ENCODE measurements at regions not wholly inside any gene's neighbourhood (a gene's known extent, or its start where the extent isn't known, plus 50 kb on each side); places are given as distances from the start of the nearest gene placed in this dataset.
A peak's percentile ranks its signal among the peaks of the same experiment; 100 is the strongest.

DNA sequence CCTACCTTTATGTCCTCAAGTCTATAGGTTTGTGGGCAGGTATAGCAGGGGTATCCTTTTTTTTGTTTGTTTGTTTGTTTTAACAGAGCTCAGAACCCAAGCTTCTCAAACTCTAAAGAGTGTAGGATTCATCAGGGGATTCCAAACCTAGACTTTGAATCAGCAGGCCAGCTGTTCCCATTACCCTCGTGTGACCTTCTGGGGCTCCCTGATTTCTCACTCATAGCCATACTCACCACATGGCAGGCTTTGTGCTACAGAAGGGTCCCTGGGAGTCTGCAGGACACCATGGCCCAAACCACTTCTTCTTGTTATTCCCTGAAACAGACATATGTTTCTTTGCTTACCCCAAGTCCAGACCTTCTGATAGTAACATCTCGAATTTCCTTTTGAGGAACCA is 350.8 kb upstream of the TSHZ2 start:
- DNase-seq, result no peak

DNA sequence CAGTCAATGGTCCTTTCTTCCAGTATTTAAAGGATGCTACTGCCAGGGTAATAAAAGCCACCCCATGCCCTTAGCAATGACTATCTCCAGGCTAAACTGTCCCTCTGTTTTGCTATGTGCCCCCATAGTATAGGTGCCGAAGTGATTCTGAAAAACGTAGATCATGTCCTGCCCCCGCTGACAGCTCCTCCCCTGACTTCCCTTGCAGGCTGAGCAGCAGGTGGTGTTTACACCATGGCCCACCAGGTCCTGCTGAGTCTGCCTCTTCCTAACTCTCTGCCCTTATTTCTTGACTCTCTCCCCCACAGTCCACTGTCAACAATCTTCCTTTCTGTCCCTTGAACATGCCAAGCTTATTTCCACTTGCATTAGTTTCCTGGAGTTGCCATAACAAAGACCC is 352.5 kb upstream of the TSHZ2 start:
- no peak for DNase-seq

DNA sequence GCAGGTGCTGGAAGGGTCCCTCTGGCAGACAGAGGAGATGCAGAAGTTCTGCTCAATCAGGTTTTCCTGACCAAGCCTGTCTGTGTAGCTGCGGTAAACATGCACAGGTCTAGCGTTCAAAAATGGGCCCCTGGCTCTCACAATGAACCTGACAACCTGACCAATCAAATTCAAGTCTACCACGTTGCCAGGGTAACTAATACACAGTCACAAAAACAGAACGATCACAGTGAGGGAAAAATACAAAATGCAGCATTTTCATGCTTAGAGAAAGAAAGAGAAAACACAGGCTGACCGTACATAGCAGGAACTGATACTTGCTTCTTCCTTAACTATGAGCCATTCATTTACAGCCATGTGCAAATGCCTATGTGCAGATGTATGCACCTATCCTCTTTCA is 353.1 kb upstream of the TSHZ2 start:
- no peak for DNase-seq

DNA sequence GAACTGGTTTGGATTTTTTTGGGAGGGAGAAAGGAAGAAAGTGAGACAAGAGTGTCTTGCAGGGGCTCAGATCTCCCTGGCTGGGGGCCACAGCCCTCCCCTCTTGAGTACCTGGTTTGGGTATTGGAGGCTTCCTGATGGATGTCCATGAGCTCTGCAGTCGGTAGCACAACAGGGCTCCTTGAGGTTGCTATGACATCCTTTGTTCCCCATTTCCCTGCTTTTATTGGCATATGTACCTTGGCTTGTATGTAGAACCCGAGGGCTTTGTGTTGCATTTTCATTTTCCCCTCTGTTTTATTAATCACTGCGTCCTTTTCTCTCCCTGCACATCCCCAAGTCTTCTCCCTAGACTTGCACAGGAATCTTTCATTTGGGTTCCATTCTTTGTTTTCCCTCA is 355.5 kb upstream of the TSHZ2 start:
- DNase-seq, result no peak

DNA sequence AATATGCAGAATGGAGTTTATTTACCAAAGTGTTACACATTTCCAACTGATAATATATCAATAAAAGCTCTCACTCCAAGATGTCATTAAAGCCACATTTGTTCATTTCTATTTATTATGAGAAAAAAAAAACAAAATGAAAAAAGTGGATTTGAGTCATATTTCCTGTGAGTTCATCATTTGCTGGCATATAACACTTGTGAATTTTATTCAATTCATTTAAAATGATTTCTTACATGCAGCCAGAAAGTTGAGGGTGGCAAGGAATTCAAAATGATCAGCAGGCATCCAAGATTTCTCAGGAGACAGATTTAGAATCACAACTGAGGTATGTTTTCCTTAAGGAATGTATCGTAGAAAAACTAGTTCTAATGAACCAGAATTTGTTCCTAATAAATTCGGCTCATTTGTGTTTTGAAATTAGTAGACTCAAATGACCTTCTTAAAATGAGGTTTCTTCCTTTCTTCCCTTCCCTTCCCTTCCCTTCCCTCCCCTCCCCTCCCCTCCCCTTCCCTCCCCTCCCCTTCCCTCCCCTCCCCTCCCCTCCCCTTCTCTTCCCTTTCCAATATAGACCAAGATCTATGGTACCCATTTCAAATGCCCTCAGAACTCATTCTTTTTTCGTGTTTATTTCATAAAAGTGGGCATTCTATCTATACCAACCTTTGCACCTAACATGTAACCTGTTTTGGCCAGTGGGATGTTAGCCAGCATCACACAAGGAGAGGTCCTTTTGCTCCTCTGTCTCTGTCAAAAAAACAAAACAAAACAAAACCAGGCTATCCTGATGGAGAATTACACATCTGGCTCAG is 357.9 kb upstream of the TSHZ2 start:
- DNase-seq, result no peak

DNA sequence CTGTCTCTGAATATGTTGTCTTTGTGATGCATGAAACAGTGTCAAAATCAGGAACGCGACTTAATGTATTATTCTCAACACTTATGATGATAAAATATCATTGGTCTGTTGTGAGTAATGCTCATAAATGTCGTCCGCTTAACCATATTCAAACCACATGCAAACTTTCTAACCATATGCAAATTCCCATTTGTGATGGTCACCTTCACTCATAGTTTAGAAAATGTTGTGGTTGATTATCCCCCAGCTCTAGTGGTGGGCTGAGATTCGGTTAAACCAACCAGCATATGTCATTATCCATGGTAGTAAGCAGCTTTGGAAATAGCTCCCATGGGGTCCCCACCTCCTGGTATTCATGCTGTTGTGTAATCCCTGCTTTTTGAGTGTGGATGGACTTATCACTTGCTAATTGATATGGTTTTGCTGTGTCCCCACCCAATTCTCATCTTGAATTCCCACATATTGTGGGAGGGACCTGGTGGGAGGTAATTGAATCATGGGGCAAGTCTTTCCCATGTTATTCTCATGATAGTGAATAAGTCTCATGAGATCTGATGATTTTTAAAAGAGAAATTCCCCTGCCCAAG is 360.0 kb upstream of the TSHZ2 start:
- no peak for DNase-seq

DNA sequence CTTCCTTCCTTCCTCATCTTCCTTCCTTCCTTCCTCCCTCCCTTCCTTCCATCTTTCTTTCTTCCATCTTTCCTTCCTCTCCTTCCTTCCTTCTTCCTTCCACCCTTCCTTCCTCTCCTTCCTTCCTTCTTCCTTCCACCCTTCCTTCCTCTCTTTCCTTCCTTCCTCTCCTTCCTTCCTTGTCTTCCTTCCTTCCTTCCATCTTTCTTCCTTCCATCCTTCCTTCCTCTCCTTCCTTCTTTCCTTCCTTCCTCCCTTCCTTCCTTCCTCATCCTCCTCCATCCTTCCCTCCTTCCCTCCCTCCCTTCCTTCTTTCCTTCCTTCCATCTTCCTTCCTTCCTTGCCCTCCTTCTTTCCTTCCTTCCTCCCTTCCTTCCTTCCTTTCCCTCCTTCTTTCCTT is 361.4 kb upstream of the TSHZ2 start:
- DNase-seq, result no peak

DNA sequence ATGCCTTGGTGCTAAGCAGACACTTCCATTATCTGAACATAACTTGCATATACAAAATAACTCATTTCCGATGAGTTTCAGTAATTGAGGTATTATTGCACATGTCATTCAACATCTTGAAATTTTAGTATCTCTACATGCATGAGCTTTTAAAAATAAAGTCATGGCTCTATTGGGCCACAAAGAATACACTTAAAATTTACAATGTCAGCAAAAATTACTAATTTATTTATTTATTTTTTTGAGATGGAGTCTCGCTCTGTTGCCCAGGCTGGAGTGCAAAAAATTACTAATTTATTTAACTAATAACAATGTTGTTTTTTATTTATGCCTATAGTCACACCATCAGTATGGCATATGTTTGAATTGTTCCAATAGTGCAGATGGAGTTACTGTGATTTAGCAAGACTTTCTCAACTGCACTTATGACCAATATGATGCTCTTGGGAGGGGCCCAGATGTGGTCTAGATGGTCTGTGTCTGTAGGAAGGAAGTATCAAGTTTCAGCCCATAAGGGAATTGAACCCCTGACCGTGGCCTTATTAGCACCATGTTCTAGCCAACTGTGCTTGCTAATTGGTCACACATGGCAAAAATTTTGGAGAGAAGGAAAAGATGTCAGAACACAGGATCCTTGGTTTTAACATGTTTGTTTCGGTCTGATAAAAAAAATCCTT is 370.7 kb upstream of the TSHZ2 start:
- peak; percentile 20 for DNase-seq

DNA sequence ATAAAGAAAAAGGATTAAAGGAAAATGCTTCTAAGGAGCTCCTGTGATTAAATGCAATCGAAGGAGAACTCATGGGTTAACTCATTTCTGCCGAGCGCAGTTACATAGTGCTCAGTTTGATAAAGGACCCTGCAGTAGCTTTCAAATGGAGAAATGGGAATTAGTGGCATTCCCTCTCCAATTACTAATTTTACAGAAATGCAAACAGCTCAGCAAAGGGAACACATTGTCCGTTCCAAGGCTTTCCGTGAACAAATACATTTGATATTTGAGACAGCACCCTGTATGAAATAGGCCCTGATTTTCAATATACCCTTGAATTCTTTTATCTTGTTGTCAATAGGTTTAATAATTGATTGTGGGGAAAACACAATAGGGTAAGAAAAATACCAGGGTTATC is 375.9 kb upstream of the TSHZ2 start:
- no peak for DNase-seq

DNA sequence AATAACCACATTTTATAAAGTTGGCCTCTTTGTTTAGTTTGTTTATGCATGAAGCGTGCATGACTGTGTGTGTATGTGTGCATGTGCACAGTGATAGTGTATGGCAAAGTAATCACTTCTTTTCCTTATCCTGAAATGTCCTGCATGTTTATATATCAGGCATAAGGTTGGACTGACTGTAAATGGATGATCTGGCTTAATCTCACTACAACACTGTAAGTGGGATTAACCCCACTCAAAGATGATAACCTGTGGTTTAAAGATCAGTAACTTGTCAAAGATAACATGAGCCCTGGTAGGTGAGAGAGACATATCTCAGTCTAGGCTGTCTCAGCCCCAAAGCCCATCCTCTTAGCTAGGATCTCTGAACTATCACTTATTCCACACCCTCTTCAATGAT is 376.6 kb upstream of the TSHZ2 start:
- no peak for DNase-seq

DNA sequence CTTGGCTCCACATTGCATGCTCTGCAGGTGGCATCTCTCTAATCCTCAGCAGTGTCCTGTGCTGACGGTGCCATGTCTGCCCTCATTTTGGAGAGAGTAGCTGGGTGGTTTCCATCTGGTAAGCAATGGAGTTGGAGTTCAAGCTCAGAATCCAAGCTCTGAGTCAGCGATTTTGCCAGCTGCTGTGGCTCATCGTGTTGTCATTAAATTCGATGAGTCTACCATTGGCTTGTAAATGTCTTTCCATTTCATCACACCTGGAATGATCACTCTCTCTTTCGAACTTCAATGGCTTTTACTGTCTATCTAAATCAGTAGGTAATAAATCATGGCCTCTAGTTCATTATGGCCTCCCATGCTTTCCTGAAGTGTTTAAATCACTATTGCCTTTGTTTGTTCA is 378.5 kb upstream of the TSHZ2 start:
- no peak for DNase-seq

DNA sequence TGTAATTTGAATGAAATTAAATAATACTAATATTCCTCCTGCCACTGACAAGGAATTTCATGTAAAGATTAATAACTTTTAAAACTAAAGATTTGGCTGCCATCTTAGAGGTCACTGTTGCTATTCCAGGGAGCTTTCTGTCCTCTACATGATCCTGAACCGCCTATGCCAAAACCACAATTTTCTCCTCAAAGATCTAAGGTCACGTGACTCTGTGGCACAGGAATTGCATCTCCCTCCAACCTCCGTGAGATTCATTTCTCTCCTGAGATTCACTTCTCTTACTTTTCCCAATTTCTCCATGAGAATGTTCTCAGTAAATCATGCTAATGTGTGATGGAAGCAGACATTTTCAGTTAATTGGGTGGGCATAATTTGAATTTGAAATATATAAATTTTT is 379.6 kb upstream of the TSHZ2 start:
- no peak for DNase-seq

DNA sequence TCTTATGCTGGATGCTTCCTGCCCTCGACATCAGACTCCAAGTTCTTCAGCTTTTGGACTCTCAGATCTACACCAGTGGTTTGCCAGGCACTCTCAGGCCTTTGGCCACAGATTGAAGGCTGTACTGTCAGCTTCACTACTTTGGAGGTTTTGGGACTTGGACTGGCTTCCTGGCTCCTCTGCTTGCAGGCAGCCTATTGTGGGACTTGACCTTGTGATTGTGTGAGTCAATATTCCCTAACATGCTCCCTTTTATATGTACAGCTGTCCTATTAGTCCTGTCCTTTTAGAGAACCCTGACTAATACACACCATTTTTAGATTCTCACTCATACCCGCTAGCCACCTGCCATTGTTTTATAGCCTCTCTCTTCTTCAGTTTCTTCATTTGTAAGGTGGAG is 382.1 kb upstream of the TSHZ2 start:
- no peak for DNase-seq

DNA sequence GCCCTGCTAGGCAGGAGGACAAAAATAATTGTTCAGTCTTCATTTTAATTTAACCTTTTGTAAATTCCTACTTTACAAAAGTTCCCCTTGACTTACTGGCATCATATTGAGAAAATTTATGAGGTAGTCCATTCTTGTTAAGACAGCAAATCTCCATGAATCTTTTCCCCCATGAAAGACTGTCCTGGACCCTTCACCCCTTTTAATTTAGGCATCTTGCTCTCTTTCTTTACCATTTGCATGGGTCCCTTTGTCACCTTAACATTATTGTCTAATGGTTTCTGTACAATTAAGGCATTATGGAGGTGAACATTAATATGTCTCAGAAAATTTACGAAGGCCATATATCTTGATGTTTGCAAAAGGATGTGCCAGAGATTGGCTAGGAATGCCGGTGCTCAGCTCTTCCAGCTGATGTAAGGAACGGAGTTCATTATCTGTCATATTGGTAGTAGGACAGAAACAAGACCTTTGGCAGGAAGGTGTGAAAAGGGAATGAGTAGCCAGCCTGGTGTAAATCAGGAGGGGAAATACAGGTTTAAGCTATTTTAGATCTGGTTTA is 382.8 kb upstream of the TSHZ2 start:
- DNase-seq, result no peak

DNA sequence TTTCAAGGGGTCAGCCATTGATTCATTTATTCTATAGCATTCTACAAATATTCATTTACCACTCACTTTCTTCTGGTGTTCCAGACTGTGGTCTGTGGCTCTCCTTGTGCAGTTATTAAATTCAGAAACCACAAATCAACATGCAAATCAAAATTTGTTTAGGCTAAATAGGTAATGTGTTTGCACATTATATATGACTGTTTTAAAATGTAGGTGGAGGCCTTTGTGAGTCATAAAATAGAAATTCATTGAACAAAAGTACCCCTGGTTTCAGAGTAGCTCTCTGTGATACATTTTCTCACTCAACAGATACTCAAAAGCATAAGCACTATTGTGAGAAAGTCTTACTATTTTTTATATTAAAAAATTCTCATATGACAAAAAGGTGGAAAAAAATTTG is 385.5 kb upstream of the TSHZ2 start:
- no peak for DNase-seq

DNA sequence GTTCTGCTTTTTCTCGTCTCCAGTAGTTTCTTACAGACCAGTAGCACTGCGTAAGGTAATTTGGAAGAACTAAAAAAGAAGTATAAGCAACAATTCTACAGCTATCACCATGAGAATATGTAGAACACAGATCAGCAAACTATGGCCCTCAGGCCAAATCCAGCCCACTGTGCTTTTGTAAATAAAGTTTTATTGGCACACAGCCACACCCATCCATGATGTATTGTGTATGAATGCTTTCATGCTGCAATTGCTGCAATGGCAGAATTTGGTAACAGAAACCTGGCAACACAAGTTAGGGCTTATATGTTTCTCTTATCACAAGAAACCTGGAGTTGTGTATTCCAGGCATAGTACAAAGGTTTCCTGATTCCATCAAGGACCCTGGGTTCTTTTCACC is 386.8 kb upstream of the TSHZ2 start:
- no peak for DNase-seq

DNA sequence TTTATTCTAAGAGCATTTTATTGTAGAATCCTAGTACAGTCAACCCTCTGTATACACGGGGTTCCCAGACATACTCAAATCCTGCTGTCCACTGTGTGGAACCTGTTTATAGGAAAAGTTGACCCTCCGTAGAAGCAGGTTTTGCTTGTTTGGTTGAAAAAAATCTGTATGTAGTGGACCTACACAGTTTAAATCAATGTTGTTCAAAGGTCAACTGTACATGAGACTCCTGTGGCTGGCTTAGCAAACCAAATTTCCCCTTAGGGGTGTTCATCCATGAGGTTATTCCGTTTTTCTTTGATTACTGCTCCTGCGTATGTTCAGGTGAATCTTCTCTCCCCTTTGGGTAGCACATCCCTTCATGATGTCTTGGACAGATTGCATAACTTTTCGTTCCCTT is 387.0 kb upstream of the ZFP64 start:
- no peak for DNase-seq

DNA sequence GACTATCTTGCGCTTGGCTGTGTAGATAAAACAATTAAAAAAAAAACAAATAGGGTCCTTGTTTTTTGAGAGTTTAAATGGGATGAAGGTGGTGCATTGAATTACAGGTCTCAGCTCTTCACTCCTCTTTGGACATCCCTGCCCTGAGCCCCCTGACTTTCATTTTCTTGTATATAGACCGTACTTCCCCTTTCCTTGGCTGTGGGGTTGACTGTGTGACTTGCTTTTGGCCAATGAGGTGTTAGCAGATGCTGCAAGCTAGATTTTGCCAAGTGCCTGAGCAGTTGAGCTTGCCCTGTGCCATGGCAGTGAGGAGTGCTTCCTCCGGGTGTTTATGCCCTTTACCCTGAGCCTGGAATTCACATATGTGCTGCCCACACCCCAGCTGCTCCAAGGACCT is 386.1 kb upstream of the ZFP64 start:
- no peak for DNase-seq

DNA sequence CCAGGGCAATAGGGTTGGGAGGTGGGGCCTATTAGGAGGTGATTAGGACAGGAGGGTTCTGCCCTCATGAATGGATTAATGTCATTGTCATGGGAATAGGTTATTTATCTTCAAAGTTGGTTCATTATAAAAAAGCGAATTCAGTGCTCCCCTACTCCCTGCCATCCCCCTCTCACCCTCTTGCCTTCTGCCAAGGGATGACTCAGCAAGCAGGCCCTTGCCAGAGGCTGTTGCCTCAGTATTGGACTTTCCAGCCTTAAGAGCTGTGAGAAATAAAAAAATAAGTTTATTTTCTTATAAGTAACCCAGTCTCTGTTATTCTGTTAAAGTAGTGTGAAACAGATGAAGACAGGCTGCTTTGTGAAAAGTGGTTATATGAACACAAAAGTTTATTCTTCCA is 381.1 kb upstream of the ZFP64 start:
- DNase-seq, result no peak

DNA sequence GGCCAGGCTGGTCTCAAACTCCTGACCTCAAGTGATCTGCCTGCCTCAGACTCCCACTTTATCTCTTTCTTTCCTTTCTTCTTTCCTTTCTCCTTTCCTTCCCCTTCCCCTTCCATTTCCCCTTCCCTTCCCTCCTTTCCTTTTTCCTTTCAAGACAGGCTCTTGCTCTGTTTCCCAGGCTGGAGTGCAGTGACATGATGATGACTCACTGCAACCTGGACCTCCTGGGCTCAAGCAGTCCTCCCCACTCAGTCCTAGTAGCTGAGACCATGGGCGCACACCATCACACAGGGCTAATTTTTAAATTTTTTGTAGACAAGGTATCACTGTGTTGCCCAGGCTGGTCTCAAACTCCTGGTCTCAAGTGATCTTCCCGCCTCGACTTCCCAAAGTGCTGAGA is 377.6 kb upstream of the ZFP64 start:
- DNase-seq, result no peak

DNA sequence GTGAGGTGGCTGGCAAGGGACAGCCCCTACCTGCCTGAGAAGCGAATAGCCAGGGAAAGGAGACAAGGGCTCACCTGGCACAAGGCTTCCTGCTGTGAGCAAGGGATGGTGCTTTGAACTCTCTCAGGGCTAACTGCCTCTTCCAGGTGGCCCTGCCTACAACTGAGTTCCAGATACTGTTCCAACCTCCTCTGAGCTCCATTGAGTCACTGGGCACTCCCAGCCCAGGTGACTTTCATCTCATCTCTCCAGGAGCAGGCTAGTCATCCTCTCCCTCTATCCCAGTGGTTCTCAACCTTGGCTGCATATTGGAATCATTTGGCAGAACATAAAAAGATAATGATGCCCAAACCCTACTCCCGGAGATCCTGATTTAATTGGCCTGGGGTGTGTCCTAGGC is 374.0 kb upstream of the ZFP64 start:
- DNase-seq, result no peak

DNA sequence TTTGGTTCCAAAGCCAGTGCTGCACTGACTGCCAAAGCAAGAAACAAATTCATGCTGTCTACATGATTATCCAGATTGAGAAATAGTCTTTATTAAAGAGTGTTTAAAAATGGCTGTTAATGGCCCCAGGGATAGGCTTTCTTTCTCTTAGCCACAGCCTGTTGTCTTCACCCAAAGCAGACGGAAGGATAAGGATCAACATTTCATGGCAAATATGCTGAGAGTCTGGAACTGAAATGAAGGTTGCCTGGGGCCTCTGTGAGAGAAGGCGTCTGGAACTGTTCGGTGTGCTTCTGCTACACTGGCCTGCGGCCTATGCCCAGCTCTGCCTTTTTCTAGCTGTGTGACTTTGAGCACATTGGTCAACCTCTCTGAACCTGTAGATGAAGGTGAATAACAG is 373.0 kb upstream of the ZFP64 start:
- DNase-seq, result no peak

DNA sequence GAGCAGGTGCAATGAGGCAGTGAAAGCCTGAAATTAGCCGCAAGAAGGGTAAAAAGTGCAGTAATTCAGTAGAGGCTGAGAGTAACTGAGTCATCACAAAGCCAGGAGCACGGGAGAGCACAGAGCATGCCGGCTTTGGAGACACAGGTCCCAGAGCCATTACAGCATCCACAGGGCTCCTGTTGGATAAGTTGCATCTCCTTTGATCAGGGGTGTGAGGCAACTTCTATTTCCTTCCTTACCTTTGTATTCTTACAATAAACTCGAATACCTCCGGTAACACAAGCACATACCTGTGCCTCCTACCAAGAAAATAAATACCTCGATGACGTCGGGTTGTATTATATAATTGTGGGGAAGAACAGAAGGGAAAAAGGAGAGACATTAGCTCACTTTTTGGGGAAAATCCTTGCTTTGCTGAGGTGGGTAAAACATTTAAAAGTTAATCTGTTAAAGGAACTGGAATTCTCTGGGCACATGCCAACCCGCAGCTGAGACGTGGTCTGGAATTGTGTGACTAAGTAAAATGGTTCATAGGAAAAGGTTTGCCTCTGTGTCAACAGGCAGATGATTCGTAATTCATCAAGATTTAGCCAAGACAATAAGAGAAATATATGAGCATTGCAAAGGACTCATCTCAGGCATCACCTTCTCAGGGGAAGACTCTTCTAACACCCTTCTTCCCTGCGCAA is 360.7 kb upstream of the ZFP64 start:
- DNase-seq, result no peak

DNA sequence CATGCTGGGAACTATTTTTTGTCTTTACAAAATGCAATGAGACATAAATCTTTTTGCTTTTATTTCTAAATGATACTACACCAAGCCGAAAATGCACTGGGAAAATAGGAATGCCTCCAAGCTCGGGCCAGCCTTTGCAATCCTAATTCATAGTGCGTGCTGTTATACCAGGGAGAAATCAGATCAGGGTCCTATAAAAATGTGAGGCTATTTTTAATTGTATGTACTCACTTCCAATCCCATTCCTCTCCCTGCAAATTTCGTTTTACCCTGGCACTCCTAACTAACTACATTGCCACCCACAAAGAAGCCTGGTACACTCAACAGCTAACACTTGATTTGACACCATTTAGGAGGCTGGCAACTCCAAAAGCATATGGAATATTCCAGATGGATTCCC is 350.6 kb upstream of the ZFP64 start:
- no peak for DNase-seq
